ENCODE measurements at regions not wholly inside any gene's neighbourhood (a gene's known extent, or its start where the extent isn't known, plus 50 kb on each side); places are given as distances from the start of the nearest gene placed in this dataset.

DNA sequence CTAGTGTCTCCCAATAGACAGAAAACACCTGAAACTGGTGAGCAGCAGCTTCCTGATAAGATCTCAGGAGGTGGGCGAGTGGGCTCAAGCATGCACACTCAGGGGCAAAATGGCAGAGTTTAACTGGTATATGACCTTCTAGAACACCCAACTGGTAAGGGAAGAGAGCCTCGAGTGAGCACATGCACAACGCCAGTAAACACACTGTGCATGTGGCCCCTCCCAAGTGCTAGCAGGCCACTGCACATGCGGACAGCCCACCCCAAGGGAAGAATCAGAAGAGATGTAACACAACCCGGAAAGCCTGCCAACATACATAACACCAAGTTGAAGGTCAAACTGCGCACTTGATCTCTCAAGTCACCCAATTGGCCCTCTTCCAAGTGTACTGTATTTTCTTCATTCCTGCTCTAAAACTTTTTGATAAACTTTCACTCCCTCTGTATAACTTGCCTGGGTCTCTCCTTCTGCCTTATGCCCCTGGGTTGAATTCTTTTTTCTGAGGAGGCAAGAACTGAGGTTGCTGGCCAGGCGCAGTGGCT, 138.2 kb downstream of the GLUL start:
- TF ChIP-seq EZH2 (optimal IDR thresholded peaks at IDR 0.05; ENCODE audit: low read depth, low read length) (no peak), CTCF (IDR thresholded peaks at IDR 0.05; ENCODE audit: low read length) (no peak), EZH2phosphoT487 (IDR thresholded peaks at IDR 0.05; ENCODE audit: low read length) (no peak)
- Histone ChIP-seq H3K9ac (ENCODE audit: low read length) (no peak overlapping the region), H3K27me3 (replicated peaks; ENCODE audit: insufficient read depth, low read length) (no peaks in the 10 kb centered on the region), H3K9me3 (replicated peaks; ENCODE audit: insufficient read depth, low read length) (no peaks in the 10 kb centered on the region), H4K20me1 (ENCODE audit: insufficient read depth, low read length) (no peaks in the 10 kb centered on the region), H3K9me2 (replicated peaks; ENCODE audit: insufficient read depth, low read length) (no peaks in the 10 kb centered on the region), H3K79me2 (ENCODE audit: low read length) (no peaks in the 10 kb centered on the region), H3K4me3 (ENCODE audit: low read length) (no peak overlapping the region), H3F3A (ENCODE audit: insufficient read depth, low read length) (no peaks in the 10 kb centered on the region), H3K36me3 (replicated peaks; ENCODE audit: insufficient read depth, low read length) (no peaks in the 10 kb centered on the region), H3K4me1 (ENCODE audit: low read length) (no peaks in the 10 kb centered on the region), H3K4me2 (ENCODE audit: low read depth, low read length) (no peak overlapping the region), H2AFZ (ENCODE audit: low read length) (no peak overlapping the region), H3K27ac (ENCODE audit: low read length) (no peak overlapping the region)
- no peak for DNase-seq

- Histone ChIP-seq H3K9me3 (replicated peaks; ENCODE audit: insufficient read depth, low read length) (no peaks in the 10 kb centered on the region), H3K4me1 (ENCODE audit: low read length) (no peaks in the 10 kb centered on the region), H3K4me3 (ENCODE audit: low read length) (no peak overlapping the region), H3K79me2 (ENCODE audit: low read length) (no peaks in the 10 kb centered on the region), H3K9ac (ENCODE audit: low read length) (no peak overlapping the region), H3F3A (ENCODE audit: insufficient read depth, low read length) (no peaks in the 10 kb centered on the region), H3K9me2 (replicated peaks; ENCODE audit: insufficient read depth, low read length) (no peaks in the 10 kb centered on the region), H3K27ac (ENCODE audit: low read length) (no peak overlapping the region), H3K27me3 (replicated peaks; ENCODE audit: insufficient read depth, low read length) (no peaks in the 10 kb centered on the region), H2AFZ (ENCODE audit: low read length) (no peak overlapping the region), H3K4me2 (ENCODE audit: low read depth, low read length) (no peak overlapping the region), H4K20me1 (ENCODE audit: insufficient read depth, low read length) (no peaks in the 10 kb centered on the region), H3K36me3 (replicated peaks; ENCODE audit: insufficient read depth, low read length) (no peaks in the 10 kb centered on the region)
- no peak for DNase-seq
- no peak for TF ChIP-seq EZH2 (optimal IDR thresholded peaks at IDR 0.05; ENCODE audit: low read depth, low read length)
- TF ChIP-seq CTCF (IDR thresholded peaks at IDR 0.05; ENCODE audit: low read length) = no peak
- no peak for TF ChIP-seq EZH2phosphoT487 (IDR thresholded peaks at IDR 0.05; ENCODE audit: low read length)
Observed at GRCh38 chr1:182251561-182251960, 140.0 kb downstream of the GLUL start.

DNA sequence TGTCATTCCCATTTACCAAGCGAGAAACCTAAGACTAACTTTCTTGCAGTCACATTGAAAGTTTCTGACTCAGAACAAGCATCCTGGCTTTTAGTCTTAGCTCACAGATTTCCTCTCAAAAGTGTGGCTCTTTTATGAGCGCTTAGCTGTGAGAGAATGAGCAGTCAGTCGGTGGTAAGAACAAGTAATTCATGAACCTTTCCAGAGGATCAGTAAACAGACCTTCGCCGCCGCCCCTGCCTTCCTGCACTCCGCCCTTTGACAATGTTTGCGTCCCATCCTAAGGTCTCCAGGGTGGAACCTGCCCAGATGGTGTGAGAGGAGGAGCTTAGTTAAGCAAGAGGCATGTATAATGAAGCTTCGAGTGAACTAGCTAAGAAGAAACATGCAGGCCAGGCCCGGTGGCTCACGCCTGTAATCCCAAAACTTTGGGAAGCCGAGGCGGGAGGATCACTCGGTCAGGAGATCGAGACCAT, 142.4 kb downstream of the GLUL start:
- no peak overlapping the region for H3K9ac ChIP-seq (ENCODE audit: low read length)
- H3K4me2 ChIP-seq (ENCODE audit: low read depth, low read length) = no peak overlapping the region
- H3K79me2 ChIP-seq (ENCODE audit: low read length) = no peaks in the 10 kb centered on the region
- no peaks in the 10 kb centered on the region for H3K9me2 ChIP-seq (replicated peaks; ENCODE audit: insufficient read depth, low read length)
- TF ChIP-seq EZH2phosphoT487 (IDR thresholded peaks at IDR 0.05; ENCODE audit: low read length) (no peak), CTCF (IDR thresholded peaks at IDR 0.05; ENCODE audit: low read length) (no peak), EZH2 (optimal IDR thresholded peaks at IDR 0.05; ENCODE audit: low read depth, low read length) (no peak)
- no peak for DNase-seq
- H3K36me3 ChIP-seq (replicated peaks; ENCODE audit: insufficient read depth, low read length) = no peaks in the 10 kb centered on the region
- no peak overlapping the region for H3K4me3 ChIP-seq (ENCODE audit: low read length)
- no peak overlapping the region for H3K27ac ChIP-seq (ENCODE audit: low read length)
- no peaks in the 10 kb centered on the region for H3F3A ChIP-seq (ENCODE audit: insufficient read depth, low read length)
- no peaks in the 10 kb centered on the region for H3K9me3 ChIP-seq (replicated peaks; ENCODE audit: insufficient read depth, low read length)
- no peaks in the 10 kb centered on the region for H4K20me1 ChIP-seq (ENCODE audit: insufficient read depth, low read length)
- H2AFZ ChIP-seq (ENCODE audit: low read length) = no peak overlapping the region
- no peaks in the 10 kb centered on the region for H3K27me3 ChIP-seq (replicated peaks; ENCODE audit: insufficient read depth, low read length)
- H3K4me1 ChIP-seq (ENCODE audit: low read length) = no peaks in the 10 kb centered on the region

All from MM.1S (cell line).